BLaER1 treated with 17β-estradiol and CSF1 and Interleukin-3, amounts not matched to agents 10 nM and 100 nM (cell line): ENCODE measurements at regions not wholly inside any gene's neighbourhood (a gene's known extent, or its start where the extent isn't known, plus 50 kb on each side); places are given as distances from the start of the nearest gene placed in this dataset.

ENCODE experiments used
- H3K27ac ChIP-seq, 11 experiments: shearing (Covaris generic); formaldehyde crosslinking; 2 replicates each; pipeline ENCODE4 v1.8.1; 2022
- H3K27me3 ChIP-seq, 11 experiments: shearing (Covaris generic); formaldehyde crosslinking; 2 replicates each; pipeline ENCODE4 v1.8.1; 2022
- H3K36me3 ChIP-seq, 11 experiments: shearing (Covaris generic); formaldehyde crosslinking; 2 replicates each; pipeline ENCODE4 v1.8.1; 2022
- H3K4me1 ChIP-seq, 10 experiments: shearing (Covaris generic); formaldehyde crosslinking; 2 replicates each; pipeline ENCODE4 v1.8.1; 2022
- H3K4me2 ChIP-seq, 11 experiments: shearing (Covaris generic); formaldehyde crosslinking; 2 replicates each; pipeline ENCODE4 v1.8.1; 2022
- H3K4me3 ChIP-seq, 10 experiments: shearing (Covaris generic); formaldehyde crosslinking; 2 replicates each; pipeline ENCODE4 v1.8.1; 2022
- H3K9ac ChIP-seq, 11 experiments: shearing (Covaris generic); formaldehyde crosslinking; 2 replicates each; pipeline ENCODE4 v1.8.1; 2022
- H3K9me3 ChIP-seq, 11 experiments: shearing (Covaris generic); formaldehyde crosslinking; replicated peaks in 1 of 11; 2 replicates each; pipeline ENCODE4 v1.8.1; 2022
- H4K20me1 ChIP-seq, 11 experiments: shearing (Covaris generic); formaldehyde crosslinking; 2 replicates each; pipeline ENCODE4 v1.8.1; 2022
- Cebpa-rat ChIP-seq, 11 experiments: shearing (Covaris generic); IDR thresholded peaks; 2 replicates each; pipeline ENCODE4 v1.8.1; 2022

GRCh38 chr5:30604648-30605262 lies 588.7 kb upstream of the CDH6 start:
- Histone ChIP-seq H3K27me3 (no peaks in the 10 kb centered on the region), H4K20me1 (no peaks in the 10 kb centered on the region), H3K27ac (no peak overlapping the region), H3K4me3 (no peak overlapping the region), H3K4me2 (no peak overlapping the region), H3K36me3 (no peaks in the 10 kb centered on the region), H3K9ac (no peak overlapping the region), H3K4me1 (no peaks in the 10 kb centered on the region), H3K9me3 (no peaks in the 10 kb centered on the region)
- no peak for TF ChIP-seq Cebpa-rat (IDR thresholded peaks at IDR 0.05)

- Histone ChIP-seq H4K20me1 (no peaks in the 10 kb centered on the region), H3K4me1 (no peaks in the 10 kb centered on the region), H3K36me3 (no peaks in the 10 kb centered on the region), H3K9me3 (peaks cover 0 to 8% (median 5%) of the 10 kb centered on the region in 11 experiments; a peak in 8 of 22 replicates), H3K27me3 (no peaks in the 10 kb centered on the region), H3K4me3 (no peak overlapping the region), H3K27ac (no peak overlapping the region), H3K9ac (no peak overlapping the region), H3K4me2 (no peak overlapping the region)
- TF ChIP-seq Cebpa-rat (IDR thresholded peaks at IDR 0.05) = no peak
Observed at GRCh38 chr5:30600892-30601291, 592.6 kb upstream of the CDH6 start.

- no peak overlapping the region for H3K4me3 ChIP-seq
- H3K36me3 ChIP-seq = no peaks in the 10 kb centered on the region
- no peak overlapping the region for H3K27ac ChIP-seq
- H3K27me3 ChIP-seq = no peaks in the 10 kb centered on the region
- no peaks in the 10 kb centered on the region for H4K20me1 ChIP-seq
- TF ChIP-seq Cebpa-rat (IDR thresholded peaks at IDR 0.05) = no peak
- H3K4me2 ChIP-seq = no peak overlapping the region
- no peak overlapping the region for H3K9ac ChIP-seq
- peaks cover 4 to 20% (median 11%) of the 10 kb centered on the region in 11 experiments; a peak in 11 of 22 replicates for H3K9me3 ChIP-seq
- H3K4me1 ChIP-seq = no peaks in the 10 kb centered on the region
Observed at GRCh38 chr5:30596495-30597064, 596.9 kb upstream of the CDH6 start.

GRCh38 chr5:30594331-30594730 lies 599.2 kb upstream of the CDH6 start:
- TF ChIP-seq Cebpa-rat (IDR thresholded peaks at IDR 0.05) = no peak
- Histone ChIP-seq H3K4me3 (no peak overlapping the region), H3K9me3 (peaks cover 4 to 20% (median 11%) of the 10 kb centered on the region in 11 experiments; a peak in 11 of 22 replicates), H3K4me1 (no peaks in the 10 kb centered on the region), H3K36me3 (no peaks in the 10 kb centered on the region), H3K27me3 (no peaks in the 10 kb centered on the region), H3K9ac (no peak overlapping the region), H3K4me2 (no peak overlapping the region), H3K27ac (no peak overlapping the region), H4K20me1 (no peaks in the 10 kb centered on the region)

- Histone ChIP-seq H3K4me2 (no peak overlapping the region), H3K27me3 (no peaks in the 10 kb centered on the region), H4K20me1 (no peaks in the 10 kb centered on the region), H3K27ac (no peak overlapping the region), H3K4me3 (no peak overlapping the region), H3K36me3 (no peaks in the 10 kb centered on the region), H3K4me1 (no peaks in the 10 kb centered on the region), H3K9me3 (peaks cover 0 to 12% (median 7%) of the 10 kb centered on the region in 11 experiments; a peak in 8 of 22 replicates), H3K9ac (no peak overlapping the region)
- TF ChIP-seq Cebpa-rat (IDR thresholded peaks at IDR 0.05) = no peak
Observed at GRCh38 chr5:30592833-30593232, 600.7 kb upstream of the CDH6 start.

DNA sequence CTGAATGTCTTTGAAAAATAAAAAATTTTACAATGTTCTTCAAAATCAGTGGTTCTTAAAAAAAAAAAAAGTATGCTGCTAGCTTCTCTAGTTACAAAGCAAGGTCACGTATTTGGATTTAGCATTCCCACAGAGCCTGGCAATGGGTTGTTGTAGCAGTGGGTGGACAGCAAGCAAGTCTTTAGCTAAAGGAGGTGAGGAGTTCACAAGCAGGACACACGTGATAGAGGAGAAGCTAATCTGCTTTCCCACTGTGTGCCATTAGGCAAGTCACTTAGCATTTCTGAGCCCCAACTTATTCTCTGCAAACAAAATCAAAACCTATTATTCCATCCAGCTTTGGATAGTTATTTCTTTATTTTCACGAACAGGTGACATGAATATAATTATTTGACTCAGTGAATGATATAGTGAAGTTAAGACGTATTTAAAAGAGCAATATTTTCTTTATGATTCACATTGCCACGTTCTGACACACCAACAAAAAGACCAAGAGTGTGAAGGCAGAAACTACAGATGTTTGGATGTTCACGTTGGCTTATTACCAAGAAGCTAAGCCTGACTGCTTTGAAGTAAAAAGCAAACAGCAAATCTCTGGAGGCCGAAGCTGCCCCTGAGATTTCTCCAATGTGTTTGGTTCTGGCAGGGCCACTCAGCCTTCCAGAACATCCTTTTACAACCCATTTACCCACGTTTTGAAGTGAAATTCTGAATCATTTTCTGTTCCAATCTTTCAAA lies 612.1 kb upstream of the CDH6 start:
- H3K9me3 ChIP-seq = no peaks in the 10 kb centered on the region
- H3K9ac ChIP-seq = no peak overlapping the region
- H3K36me3 ChIP-seq = no peaks in the 10 kb centered on the region
- H4K20me1 ChIP-seq = no peaks in the 10 kb centered on the region
- H3K4me1 ChIP-seq = peaks cover 0 to 6% (median 0%) of the 10 kb centered on the region in 10 experiments; a peak in 3 of 20 replicates
- no peak for TF ChIP-seq Cebpa-rat (IDR thresholded peaks at IDR 0.05)
- no peak overlapping the region for H3K4me3 ChIP-seq
- H3K27me3 ChIP-seq = no peaks in the 10 kb centered on the region
- no peak overlapping the region for H3K4me2 ChIP-seq
- no peak overlapping the region for H3K27ac ChIP-seq

GRCh38 chr5:30574761-30575160 lies 618.7 kb upstream of the CDH6 start:
- Histone ChIP-seq H4K20me1 (no peaks in the 10 kb centered on the region), H3K27ac (no peak overlapping the region), H3K36me3 (no peaks in the 10 kb centered on the region), H3K27me3 (no peaks in the 10 kb centered on the region), H3K9ac (no peak overlapping the region), H3K4me2 (no peak overlapping the region), H3K4me3 (no peak overlapping the region), H3K9me3 (no peaks in the 10 kb centered on the region; a peak in 1 of 22 replicates), H3K4me1 (no peaks in the 10 kb centered on the region)
- no peak for TF ChIP-seq Cebpa-rat (IDR thresholded peaks at IDR 0.05)

- no peak overlapping the region for H3K27ac ChIP-seq
- no peaks in the 10 kb centered on the region for H3K4me1 ChIP-seq
- no peaks in the 10 kb centered on the region for H4K20me1 ChIP-seq
- no peaks in the 10 kb centered on the region; a peak in 1 of 22 replicates for H3K9me3 ChIP-seq
- no peaks in the 10 kb centered on the region for H3K36me3 ChIP-seq
- no peak overlapping the region for H3K4me3 ChIP-seq
- H3K4me2 ChIP-seq = no peak overlapping the region
- TF ChIP-seq Cebpa-rat (IDR thresholded peaks at IDR 0.05) = no peak
- H3K9ac ChIP-seq = no peak overlapping the region
- no peaks in the 10 kb centered on the region for H3K27me3 ChIP-seq
Observed at GRCh38 chr5:30572279-30572678, 621.2 kb upstream of the CDH6 start.

- Histone ChIP-seq H3K4me1 (no peaks in the 10 kb centered on the region; a peak in 2 of 20 replicates), H3K4me3 (no peak overlapping the region), H3K9ac (no peak overlapping the region), H3K4me2 (no peak overlapping the region), H3K36me3 (no peaks in the 10 kb centered on the region), H3K27ac (no peak overlapping the region), H3K9me3 (no peaks in the 10 kb centered on the region), H3K27me3 (no peaks in the 10 kb centered on the region), H4K20me1 (no peaks in the 10 kb centered on the region)
- no peak for TF ChIP-seq Cebpa-rat (IDR thresholded peaks at IDR 0.05)
Observed at GRCh38 chr5:30561771-30562170, 631.7 kb upstream of the CDH6 start.
